ENCODE measurements at regions not wholly inside any gene's neighbourhood (a gene's known extent, or its start where the extent isn't known, plus 50 kb on each side); places are given as distances from the start of the nearest gene placed in this dataset.

DNA sequence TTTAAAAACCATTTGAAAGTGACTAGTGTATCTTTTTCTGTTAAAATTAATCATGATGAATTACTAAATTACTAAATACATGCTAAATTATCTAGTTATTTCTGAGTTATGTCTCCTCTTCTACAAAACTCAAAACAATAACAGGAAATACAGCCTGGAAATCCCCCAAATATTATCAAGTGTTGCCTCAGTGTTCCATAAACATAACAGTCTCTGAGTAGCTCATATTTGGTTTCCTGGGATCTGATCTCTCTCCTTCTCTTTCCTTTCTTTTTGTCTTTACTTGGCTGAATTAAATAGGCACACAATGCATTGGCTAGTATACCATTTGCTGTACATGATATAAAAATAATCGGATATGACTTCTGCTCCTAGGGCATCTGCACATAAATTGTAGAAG is 277.6 kb upstream of the IGFBP3 start:
- TF ChIP-seq, protein P1, sequence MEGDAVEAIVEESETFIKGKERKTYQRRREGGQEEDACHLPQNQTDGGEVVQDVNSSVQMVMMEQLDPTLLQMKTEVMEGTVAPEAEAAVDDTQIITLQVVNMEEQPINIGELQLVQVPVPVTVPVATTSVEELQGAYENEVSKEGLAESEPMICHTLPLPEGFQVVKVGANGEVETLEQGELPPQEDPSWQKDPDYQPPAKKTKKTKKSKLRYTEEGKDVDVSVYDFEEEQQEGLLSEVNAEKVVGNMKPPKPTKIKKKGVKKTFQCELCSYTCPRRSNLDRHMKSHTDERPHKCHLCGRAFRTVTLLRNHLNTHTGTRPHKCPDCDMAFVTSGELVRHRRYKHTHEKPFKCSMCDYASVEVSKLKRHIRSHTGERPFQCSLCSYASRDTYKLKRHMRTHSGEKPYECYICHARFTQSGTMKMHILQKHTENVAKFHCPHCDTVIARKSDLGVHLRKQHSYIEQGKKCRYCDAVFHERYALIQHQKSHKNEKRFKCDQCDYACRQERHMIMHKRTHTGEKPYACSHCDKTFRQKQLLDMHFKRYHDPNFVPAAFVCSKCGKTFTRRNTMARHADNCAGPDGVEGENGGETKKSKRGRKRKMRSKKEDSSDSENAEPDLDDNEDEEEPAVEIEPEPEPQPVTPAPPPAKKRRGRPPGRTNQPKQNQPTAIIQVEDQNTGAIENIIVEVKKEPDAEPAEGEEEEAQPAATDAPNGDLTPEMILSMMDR (IDR thresholded peaks at IDR 0.05): no peak
- no peak for TF ChIP-seq POLR2A (IDR thresholded peaks at IDR 0.05)

Data from heart left ventricle (tissue), 13 donors.